ENCODE measurements at regions not wholly inside any gene's neighbourhood (a gene's known extent, or its start where the extent isn't known, plus 50 kb on each side); places are given as distances from the start of the nearest gene placed in this dataset.

DNA sequence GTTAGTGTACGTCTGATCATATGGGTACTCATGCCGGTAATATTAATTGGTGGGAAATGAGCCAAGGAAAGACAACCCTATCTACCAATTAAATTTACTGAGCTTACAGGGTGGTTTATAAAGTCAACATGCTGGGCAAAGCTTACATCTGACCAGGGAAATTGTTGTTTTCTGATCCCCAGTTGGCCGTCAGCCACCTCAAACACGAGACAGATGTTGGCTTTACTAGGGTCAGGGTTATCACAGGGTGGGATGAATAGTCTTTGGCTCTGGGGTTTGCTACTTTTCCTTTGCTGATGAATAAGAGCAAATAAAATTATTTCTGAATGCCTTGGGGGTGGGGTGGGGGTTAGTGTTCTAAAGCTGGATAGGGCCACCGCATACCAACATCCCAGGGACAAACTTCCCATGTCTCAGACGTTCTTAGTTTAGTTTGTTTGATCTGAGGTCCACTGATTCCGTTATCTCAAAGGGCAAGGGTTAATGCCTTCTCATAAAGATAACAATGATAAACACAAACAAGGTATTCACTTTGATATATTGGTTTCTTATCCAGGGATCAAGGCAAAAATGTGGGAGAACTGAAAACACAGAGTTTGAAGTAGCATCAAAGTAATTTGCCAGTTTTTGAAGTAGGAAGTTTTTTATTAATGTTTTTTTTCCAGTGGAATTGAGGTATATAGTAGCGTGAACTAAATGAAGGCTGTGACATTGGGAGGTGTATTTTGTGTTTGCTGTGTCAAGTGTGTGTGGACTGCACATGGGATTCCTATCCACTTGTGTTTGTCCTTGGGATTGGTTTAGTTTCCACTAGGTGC, 109.1 kb upstream of the RPS23 start (continued):
- TF ChIP-seq, protein P1, sequence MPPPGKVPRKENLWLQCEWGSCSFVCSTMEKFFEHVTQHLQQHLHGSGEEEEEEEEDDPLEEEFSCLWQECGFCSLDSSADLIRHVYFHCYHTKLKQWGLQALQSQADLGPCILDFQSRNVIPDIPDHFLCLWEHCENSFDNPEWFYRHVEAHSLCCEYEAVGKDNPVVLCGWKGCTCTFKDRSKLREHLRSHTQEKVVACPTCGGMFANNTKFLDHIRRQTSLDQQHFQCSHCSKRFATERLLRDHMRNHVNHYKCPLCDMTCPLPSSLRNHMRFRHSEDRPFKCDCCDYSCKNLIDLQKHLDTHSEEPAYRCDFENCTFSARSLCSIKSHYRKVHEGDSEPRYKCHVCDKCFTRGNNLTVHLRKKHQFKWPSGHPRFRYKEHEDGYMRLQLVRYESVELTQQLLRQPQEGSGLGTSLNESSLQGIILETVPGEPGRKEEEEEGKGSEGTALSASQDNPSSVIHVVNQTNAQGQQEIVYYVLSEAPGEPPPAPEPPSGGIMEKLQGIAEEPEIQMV (CRISPR knock-in tag; IDR thresholded peaks at IDR 0.05; ENCODE audit: low read depth) = no peak; the same call in 1 of the 2 replicates
- TF ChIP-seq, protein P2, sequence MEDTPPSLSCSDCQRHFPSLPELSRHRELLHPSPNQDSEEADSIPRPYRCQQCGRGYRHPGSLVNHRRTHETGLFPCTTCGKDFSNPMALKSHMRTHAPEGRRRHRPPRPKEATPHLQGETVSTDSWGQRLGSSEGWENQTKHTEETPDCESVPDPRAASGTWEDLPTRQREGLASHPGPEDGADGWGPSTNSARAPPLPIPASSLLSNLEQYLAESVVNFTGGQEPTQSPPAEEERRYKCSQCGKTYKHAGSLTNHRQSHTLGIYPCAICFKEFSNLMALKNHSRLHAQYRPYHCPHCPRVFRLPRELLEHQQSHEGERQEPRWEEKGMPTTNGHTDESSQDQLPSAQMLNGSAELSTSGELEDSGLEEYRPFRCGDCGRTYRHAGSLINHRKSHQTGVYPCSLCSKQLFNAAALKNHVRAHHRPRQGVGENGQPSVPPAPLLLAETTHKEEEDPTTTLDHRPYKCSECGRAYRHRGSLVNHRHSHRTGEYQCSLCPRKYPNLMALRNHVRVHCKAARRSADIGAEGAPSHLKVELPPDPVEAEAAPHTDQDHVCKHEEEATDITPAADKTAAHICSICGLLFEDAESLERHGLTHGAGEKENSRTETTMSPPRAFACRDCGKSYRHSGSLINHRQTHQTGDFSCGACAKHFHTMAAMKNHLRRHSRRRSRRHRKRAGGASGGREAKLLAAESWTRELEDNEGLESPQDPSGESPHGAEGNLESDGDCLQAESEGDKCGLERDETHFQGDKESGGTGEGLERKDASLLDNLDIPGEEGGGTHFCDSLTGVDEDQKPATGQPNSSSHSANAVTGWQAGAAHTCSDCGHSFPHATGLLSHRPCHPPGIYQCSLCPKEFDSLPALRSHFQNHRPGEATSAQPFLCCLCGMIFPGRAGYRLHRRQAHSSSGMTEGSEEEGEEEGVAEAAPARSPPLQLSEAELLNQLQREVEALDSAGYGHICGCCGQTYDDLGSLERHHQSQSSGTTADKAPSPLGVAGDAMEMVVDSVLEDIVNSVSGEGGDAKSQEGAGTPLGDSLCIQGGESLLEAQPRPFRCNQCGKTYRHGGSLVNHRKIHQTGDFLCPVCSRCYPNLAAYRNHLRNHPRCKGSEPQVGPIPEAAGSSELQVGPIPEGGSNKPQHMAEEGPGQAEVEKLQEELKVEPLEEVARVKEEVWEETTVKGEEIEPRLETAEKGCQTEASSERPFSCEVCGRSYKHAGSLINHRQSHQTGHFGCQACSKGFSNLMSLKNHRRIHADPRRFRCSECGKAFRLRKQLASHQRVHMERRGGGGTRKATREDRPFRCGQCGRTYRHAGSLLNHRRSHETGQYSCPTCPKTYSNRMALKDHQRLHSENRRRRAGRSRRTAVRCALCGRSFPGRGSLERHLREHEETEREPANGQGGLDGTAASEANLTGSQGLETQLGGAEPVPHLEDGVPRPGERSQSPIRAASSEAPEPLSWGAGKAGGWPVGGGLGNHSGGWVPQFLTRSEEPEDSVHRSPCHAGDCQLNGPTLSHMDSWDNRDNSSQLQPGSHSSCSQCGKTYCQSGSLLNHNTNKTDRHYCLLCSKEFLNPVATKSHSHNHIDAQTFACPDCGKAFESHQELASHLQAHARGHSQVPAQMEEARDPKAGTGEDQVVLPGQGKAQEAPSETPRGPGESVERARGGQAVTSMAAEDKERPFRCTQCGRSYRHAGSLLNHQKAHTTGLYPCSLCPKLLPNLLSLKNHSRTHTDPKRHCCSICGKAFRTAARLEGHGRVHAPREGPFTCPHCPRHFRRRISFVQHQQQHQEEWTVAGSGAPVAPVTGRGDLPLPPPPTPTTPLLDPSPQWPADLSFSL (CRISPR knock-in tag; IDR thresholded peaks at IDR 0.05) = peak; percentile 82
- TF ChIP-seq HOXD1 (CRISPR knock-in tag; IDR thresholded peaks at IDR 0.05) (peak; percentile 94), CHD4 (IDR thresholded peaks at IDR 0.05; ENCODE audit: borderline replicate concordance, low read length) (no peak; the same call in 1 of the 2 replicates), SMYD3 (CRISPR knock-in tag; IDR thresholded peaks at IDR 0.05) (0 out of 2 replicates have a peak, but pooled peaks have one; percentile 64), SAFB2 (CRISPR knock-in tag; IDR thresholded peaks at IDR 0.05; ENCODE audit: borderline replicate concordance, low read depth) (no peak), ZNF468 (CRISPR knock-in tag; IDR thresholded peaks at IDR 0.05) (no peak), ZNF33A (CRISPR knock-in tag; IDR thresholded peaks at IDR 0.05; ENCODE audit: borderline replicate concordance) (no peak), RFXAP (CRISPR knock-in tag; IDR thresholded peaks at IDR 0.05; ENCODE audit: borderline replicate concordance) (no peak; the same call in 1 of the 2 replicates), ZNF331 (CRISPR knock-in tag; IDR thresholded peaks at IDR 0.05) (peak; percentile 53; the same call in 1 of the 2 replicates), ZNF232 (CRISPR knock-in tag; IDR thresholded peaks at IDR 0.05; ENCODE audit: borderline replicate concordance) (no peak), MIER3 (CRISPR knock-in tag; IDR thresholded peaks at IDR 0.05; ENCODE audit: borderline replicate concordance) (peak; percentile 89; the same call in 1 of the 2 replicates), ZNF547 (CRISPR knock-in tag; IDR thresholded peaks at IDR 0.05) (no peak), HHEX (CRISPR knock-in tag; IDR thresholded peaks at IDR 0.05) (peak; percentile 98)
- TF ChIP-seq, protein P3, sequence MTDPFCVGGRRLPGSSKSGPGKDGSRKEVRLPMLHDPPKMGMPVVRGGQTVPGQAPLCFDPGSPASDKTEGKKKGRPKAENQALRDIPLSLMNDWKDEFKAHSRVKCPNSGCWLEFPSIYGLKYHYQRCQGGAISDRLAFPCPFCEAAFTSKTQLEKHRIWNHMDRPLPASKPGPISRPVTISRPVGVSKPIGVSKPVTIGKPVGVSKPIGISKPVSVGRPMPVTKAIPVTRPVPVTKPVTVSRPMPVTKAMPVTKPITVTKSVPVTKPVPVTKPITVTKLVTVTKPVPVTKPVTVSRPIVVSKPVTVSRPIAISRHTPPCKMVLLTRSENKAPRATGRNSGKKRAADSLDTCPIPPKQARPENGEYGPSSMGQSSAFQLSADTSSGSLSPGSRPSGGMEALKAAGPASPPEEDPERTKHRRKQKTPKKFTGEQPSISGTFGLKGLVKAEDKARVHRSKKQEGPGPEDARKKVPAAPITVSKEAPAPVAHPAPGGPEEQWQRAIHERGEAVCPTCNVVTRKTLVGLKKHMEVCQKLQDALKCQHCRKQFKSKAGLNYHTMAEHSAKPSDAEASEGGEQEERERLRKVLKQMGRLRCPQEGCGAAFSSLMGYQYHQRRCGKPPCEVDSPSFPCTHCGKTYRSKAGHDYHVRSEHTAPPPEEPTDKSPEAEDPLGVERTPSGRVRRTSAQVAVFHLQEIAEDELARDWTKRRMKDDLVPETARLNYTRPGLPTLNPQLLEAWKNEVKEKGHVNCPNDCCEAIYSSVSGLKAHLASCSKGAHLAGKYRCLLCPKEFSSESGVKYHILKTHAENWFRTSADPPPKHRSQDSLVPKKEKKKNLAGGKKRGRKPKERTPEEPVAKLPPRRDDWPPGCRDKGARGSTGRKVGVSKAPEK (CRISPR knock-in tag; IDR thresholded peaks at IDR 0.05; ENCODE audit: borderline replicate concordance) = no peak
- TF ChIP-seq, protein P4, sequence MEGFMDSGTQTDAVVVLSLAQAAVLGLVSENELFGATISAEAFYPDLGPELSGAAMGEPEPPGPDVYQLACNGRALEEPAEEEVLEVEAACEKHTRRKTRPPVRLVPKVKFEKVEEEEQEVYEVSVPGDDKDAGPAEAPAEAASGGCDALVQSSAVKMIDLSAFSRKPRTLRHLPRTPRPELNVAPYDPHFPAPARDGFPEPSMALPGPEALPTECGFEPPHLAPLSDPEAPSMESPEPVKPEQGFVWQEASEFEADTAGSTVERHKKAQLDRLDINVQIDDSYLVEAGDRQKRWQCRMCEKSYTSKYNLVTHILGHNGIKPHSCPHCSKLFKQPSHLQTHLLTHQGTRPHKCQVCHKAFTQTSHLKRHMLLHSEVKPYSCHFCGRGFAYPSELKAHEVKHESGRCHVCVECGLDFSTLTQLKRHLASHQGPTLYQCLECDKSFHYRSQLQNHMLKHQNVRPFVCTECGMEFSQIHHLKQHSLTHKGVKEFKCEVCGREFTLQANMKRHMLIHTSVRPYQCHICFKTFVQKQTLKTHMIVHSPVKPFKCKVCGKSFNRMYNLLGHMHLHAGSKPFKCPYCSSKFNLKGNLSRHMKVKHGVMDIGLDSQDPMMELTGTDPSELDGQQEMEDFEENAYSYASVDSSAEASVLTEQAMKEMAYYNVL (CRISPR knock-in tag; IDR thresholded peaks at IDR 0.05; ENCODE audit: borderline replicate concordance) = peak; percentile 77; the same call in 1 of the 2 replicates

Data from HepG2 (cell line).